GM18519 (cell line): ENCODE measurements at regions not wholly inside any gene's neighbourhood (a gene's known extent, or its start where the extent isn't known, plus 50 kb on each side); places are given as distances from the start of the nearest gene placed in this dataset.

Experiments
- ATAC-seq: cut with Tn5 transposase; IDR thresholded peaks from one replicate; pipeline ENCODE4 v1.9.1; 2021; ENCODE audit warnings: mild to moderate bottlenecking, moderate library complexity; ENCODE audit not compliant: unreplicated experiment, low FRiP score

DNA sequence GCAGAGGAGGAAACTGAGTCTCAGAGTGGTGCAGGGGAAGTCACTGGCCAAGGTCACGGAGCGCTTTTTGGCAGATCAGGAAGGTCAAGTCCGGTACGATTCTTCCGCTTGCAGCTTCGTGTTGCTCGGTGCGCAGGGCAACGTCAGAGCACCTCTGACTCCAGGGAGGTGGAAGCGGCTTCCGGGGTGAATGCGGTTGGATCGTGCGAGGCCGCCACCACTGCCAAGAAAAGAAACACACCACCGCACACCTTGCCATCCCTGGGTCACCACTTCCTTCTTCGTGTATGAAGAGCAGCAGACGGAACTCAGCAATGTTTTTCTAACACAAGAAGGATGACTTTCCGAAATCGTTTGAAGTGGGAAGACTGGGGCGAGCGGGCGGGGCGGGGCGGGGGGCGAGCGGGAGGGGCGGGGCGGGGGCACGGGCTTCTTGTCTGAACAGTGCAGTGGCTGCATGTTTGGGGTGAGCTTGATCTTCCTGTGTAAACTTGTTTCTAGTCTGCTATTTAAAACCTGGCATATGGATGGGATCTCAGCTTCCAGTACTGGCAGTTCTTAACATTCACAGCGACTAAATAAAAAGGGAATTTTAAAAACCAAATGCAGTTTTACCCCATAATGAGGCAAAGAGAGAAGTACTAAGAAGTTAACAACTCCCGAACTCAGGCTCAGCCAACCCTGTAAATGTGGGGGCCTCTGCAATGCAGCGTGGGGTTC is 300.0 kb downstream of the RRAGC start:
- no peak for ATAC-seq

DNA sequence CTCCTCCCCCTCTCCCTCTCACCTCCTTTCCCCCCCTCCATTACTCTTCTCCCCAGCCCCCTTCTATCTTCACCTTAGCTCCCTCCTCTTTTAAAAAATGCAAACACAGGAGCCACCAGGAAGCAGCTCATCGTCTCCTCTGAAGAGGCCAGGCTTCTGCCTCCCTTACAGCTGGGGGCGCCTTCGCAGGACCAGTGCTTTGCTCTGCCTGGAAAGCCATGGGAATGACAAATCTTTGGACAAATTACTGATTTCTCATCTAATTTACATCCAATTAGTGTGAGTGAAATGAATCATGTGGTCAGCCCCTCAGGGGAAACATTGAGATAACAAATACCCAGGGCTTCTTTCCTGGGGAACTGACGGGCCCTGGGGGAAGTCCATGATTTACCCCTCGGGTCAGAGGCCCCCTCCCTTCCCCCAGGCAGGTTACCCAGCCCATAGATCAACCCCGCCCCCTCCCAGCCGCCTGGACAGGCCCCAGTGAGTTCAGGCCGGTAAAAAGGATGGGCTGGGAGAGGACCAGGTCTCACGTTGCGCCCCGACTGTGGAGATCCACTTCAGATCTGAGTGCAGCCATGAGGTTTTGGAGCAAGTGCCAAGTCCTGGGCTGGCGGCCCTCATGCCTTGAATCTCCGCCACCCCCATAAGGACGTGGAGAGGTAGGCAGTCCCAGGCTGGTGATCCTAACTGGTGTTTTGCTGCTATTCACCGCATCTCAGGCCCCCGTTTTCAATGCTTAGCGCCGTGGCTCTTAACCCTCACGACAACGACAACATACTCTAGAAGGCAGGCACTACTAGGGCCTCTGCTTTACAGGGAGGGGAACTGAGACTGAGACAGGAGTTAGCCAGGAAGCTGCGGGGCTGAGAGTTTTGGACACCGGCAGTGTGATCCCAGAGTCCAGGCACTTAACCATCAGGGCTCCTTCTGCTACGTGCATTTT is 300.8 kb downstream of the RRAGC start:
- ATAC-seq = no peak

DNA sequence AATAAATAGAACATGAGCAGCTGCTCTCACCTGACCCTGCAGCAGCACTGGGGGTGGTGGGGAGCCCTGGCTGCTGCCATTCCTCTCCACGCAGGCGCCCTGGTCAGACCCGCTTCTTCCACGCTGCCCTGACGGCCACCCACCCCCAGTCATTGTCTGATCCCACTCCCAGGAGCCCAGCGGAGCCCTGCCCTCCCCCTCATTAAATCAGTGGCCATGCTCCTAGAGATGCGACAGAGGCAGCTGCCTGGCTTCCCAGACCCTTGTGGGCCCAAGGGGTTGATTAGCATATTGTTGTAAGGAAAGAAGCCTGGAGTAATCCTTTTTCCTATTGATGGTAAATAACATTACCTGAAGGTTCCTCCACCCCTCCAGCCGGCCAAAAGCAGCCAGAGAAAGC is 301.5 kb downstream of the RRAGC start:
- no peak for ATAC-seq

DNA sequence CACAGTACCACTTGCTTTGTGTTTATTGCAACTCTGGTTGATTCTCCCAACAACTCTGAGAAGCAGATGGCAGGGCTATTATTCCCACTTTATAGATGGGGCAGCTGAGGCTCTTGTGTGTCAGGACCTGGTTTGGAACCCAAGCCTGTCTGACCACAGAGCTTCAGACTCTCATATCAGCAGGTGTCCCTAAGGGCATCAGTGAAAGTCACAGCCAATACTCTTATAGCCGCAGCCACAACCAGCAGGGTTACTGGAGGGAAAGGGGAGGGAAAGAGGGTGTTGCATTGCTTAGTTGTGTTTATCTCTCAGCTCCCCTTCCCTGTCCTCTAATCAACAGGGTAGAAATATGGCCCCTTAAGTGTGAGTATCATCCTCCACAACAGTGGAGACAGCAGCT is 304.0 kb downstream of the RRAGC start:
- no peak for ATAC-seq

DNA sequence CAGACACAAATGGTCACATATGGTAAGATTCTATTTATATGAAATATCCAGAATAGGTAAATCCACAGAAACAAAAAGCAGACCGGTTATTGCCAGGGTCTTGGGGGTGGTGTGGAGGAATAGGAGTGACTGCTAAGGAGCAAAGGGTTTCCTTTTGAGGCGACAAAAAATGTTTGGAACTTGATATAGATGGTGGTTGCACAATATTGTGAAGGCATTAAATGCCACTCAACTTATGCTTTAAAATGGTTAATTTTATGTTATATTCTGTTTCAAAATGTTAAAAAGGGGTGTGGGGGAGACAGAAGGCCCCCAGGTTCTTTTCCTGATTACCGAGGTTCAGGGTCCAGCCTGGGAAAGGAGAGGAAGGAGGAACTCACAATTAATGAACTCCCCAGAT is 304.4 kb downstream of the RRAGC start:
- no peak for ATAC-seq

DNA sequence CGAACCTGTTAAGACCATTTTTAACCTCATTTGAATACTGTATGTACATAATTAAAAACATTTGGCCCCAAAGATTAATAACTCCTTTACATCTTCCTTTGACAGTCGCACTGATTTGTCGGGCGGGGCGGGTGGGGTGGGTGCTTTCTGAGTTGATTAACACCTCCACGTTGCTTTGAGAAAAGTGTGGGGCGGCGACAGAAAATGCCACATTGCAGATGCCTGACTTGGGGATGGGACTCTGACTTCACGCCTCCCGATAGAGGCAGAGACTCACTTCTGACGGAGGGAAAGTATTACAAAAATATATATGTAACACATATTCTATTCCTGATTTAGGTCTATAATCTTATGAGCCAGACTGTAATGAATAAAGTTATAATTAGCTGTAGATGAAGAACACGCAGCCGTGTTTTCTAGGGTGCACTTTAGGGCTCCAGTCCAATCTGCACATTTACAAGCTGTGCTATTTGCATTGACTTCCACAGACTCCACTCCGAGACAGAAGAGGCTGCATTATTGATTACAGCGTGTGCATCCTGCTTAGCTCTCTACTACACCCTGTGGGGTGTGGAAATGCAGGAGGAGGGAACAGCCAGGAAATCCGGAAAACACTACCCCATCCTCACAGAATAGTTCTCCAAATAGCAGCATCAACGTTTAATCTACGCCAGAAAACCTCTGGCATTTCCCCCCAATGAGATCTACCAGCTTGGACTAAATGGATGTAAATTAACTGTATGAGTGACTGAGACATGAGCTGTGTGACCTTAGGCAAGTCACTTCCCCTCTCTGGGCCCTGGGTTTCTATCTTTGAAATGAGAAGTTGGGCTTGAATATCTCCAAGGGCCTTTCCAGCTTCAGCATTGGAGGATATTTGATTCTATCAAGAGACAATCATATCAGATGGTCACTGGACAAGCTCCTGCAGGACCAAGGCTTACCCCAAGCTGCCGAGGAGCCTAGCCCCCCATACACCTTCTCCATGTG is 308.0 kb downstream of the RRAGC start:
- no peak for ATAC-seq

DNA sequence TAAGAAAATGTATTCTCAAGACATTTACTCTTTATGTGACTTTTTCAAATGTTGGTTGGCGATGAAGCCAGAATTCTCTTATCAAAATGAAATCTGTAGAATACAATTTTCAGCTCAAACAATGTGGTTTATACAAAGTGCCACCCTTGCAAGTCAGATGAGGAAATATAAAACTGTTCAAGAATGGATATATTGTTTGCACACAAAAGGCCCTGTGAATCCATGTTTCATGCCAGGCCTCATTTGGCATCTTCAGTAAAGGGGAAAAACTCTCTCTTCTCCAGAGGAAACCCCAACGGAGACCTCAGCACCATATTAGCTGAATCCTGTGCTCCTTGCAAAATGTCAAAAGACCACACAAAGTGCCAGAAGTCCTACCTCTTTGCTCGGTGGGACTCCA is 310.4 kb downstream of the RRAGC start:
- ATAC-seq = no peak

DNA sequence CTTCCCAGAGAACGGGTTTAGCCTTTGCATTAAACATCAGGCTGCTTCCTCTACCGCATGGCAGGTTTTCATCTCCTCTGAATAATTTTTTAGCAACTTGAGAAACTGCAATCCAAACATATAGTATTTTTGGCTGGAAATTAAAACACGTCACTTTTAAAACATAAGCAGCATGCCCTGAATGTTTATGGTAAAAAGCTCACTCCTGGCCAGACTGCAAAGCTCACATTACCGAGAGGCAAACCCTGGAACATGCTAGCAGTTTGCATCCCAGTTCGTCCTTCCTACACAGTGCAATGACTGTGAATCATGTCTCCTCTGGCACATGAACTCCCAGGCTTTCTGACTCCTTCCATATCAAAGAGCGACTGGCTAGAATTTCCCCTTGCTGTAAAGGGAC is 312.3 kb downstream of the RRAGC start:
- no peak for ATAC-seq

DNA sequence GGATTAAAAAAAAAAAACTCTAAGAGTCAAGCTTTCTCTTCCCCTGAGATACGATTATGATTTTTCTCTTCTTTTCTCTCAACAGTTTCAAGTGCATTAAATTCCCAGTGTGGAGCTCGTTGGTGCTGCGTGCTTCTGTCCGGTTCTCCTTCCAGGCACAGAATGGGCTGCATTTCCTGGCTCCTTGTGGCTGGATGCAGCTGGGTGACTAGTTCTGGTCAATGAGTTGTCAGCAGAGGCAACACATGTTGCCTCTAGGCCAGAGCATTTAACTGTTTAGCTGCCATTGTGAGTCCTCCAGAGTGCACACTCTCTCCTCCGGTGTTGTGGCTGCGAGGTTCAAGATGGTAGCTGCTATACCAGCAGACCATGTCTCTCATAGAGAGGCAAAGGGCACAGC is 312.9 kb downstream of the RRAGC start:
- no peak for ATAC-seq

DNA sequence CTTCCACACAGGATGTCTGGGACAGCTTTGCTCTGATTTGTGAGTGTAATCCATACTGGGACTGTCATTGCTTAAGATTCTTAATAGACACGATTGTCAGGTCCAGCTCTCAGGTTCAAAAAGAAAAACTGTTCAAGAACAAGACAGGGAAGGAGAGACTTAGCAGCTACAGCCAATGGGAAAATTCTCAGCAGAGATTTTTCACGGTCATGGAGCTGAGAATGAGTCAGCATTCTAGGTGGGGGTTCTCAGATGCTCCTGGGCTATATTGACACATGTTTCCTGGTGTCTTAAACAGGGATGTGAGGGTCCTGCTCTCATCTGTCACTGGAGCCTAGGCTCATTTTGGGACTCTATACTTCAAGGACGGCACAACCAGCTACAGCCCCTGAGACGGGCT is 318.3 kb downstream of the RRAGC start:
- ATAC-seq = no peak

DNA sequence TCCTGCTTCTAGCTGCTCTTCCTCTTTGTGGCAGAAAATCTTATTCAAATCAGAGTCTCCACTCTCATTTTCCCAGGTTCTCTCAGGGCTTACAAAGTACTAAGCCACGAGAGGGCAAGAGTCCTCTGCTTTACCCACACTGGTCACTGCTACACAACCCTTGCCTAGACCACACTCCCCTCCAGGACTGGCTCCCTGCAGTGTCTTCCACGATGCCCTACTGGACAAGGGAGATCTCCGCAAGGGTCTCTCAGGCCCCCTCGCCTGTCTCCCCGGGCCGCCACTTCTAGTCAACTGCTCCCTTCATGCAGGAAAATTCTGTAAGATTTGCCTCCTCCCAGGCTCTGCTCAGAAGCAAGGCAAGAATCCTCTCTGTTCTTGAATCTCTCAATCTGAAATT is 319.6 kb downstream of the RRAGC start:
- no peak for ATAC-seq

DNA sequence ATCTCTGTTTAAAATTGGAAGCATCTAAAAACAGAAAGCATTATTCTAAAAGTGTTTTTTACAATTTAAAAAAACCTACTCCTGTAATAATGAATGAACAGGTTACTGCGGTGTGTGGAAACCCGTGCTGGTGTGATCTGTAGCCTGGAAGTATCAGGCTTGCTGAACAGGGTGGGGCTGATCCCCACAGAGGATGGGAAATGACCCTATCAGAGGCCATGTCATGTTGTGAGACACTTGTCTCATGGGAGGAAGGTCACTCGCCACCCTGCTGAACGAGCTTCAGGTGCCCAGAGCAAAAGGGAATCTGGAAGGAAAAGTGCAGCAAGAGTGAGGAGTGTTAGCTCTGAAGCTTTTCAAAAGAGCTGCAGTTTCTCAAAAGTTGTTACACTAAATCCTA is 320.7 kb downstream of the RRAGC start:
- no peak for ATAC-seq

DNA sequence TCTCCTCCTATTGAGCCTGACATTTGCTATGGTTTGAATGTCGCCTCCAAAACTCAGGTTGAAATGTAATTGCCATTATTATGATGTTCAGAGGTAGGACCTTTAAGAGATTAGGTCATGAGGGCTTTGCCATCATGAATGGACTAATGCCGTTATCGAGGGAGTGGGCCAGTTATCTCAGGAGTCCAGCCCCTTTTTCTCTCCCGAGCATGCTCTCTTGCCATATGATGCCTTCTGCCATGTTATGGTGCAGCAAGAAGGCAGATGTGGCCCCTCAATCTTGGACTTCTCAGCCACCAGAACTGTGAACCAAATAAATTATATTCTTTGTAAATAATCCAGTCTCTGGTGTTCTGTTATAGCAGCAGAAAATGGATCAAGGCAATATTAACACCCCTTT is 323.5 kb downstream of the RRAGC start:
- no peak for ATAC-seq

DNA sequence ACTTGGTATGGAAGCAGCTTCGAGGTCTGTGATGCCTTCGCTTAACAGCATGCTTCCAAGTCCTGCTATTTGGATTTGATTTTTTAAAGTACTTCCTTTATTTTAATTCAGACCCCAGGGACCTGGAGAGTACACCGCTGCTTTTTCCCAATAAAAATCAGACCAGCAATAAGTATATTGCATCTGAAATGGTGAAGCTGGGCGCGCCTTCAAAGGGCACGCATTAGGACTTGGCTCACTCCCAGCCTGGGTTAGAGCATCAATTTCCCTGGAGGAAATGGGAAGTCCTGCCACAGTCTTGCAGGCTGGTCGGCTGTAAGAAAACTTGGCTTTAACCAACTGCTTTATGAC is 325.1 kb downstream of the RRAGC start:
- no peak for ATAC-seq

DNA sequence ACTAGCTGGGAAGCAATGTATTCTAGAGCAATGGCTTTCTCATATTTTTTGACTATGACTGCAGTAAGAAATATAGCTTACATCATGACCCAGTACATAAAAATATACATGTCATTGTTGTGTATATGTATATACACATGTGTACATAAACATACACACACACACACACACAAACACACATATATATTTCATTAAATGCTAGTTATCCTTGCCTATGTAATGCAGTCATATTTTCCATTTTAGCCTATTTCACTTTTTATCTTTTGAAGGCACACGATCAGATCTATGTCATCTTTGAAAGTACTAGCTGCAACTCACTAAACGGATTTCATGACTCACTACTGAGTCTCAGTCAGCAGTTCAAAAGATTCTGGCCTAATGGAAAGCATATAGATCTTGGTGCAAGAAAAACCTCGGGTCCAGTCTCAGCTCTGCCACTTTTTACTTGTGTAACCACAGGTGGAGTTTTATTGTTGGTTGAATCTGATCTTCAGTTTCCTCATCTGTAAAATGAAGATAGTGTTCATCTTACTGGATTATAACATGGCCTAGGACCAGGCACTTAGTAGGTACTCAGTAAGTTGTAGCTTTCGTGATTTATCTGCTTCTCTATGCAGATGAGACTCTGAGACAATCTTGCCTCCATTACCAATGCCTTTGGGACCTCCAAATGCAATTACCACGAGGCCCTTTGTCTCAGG is 325.6 kb downstream of the RRAGC start:
- no peak for ATAC-seq

DNA sequence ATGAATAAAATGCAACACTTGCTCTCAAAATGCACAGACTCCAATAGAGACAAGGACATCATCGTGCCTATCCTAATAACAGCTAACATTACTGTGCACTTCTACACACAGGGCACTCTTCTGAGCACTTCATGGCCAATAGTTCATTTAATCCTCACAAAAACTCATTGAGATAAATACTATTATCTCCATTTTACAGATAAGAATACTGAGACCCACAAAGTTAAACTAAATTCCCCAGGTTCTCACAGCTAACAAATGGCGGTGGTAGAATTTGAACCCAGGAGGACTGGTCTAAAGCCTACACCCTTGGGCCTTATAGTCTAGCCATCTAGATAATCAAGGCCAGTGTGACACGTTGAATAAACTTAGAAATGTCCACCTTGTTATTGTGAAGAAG is 328.6 kb downstream of the RRAGC start:
- ATAC-seq = no peak

DNA sequence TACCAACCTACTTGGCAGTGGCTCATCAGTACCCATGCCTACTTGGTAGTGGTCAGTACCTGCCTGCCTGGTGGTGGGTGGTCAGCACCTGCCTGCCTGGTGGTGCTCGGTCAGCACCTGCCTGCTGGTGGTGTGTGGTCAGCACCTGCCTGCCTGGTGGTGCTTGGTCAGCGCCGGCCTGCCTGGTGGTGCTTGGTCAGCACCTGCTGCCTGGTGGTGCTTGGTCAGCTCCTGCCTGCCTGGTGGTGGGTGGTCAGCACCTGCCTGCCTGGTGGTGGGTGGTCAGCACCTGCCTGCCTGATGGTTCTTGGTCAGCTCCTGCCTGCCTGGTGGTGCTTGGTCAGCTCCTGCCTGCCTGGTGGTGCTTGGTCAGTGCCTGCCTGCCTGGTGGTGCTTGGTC is 329.6 kb downstream of the RRAGC start:
- no peak for ATAC-seq

DNA sequence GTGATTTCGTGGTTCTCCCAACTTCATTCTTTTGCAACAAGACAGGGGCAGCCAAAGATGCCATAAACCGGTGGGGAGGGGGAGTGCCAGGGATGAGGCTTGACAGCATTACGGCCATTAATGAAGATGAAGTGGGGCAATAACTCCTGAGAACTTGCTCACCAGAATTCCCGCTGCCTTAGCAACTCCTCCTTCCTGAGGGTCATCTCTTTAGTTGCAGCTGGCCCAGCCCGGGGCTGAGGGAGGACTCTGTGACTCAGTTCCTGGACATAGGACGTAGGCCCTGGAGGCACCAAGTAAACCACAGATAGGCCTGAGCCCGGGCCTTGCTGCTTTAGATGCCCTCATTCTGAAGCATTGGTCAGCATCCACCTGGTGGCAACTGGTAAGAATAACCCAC is 330.2 kb downstream of the RRAGC start:
- ATAC-seq = no peak

DNA sequence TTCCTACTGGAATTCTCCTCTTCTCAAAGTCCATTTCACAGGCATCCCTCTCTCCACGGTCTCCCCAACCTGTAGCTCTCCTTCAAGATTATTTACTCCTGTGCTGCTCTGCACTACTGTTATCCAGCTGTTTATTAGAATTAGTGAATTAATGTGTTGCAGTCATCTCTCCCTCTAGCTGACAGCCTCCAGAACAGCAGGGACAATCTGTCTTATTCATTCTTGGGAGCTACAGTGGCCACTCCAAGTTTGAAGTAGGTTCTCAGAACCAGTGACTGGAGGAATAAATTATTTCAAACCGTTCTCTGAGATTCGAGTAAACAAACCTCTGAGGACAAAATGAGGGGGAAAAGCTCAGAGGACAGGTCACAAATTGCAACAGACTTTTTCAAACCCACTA is 330.9 kb downstream of the RRAGC start:
- no peak for ATAC-seq

DNA sequence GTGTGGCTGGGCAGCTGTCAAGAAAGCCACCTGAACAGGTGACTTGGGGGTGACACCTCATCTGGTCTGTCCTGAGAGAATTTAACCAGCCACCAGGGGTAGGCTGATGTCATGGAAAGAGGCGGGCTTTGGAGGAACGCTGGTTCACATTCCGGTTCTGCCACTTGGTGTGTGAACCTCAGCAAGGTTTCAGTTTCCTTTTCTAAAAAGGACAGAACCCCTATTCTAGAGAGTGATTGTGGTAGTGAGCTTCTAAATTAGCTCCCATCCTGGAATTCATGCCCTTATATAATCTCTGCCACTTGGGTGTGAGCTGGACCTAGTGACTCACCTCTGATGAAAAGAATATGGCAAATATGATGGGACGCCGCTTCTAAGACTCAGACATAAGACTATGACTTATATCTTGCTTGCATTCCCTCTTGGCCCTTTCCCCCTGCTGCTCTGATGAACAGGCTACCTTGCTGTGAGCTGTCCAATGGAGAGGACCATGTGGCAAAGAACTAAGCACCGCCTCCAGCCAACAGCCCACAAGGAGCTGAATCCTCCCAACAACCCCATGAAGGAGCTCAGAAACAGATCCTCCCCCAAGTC is 332.1 kb downstream of the RRAGC start:
- peak; percentile 44 for ATAC-seq
